ENCODE measurements at regions not wholly inside any gene's neighbourhood (a gene's known extent, or its start where the extent isn't known, plus 50 kb on each side); places are given as distances from the start of the nearest gene placed in this dataset.
"Not testable (repeated sequence)": the region's sequence is repeated elsewhere in the genome, so short reads cannot be mapped to it uniquely, and the experiment has no call there.

DNA sequence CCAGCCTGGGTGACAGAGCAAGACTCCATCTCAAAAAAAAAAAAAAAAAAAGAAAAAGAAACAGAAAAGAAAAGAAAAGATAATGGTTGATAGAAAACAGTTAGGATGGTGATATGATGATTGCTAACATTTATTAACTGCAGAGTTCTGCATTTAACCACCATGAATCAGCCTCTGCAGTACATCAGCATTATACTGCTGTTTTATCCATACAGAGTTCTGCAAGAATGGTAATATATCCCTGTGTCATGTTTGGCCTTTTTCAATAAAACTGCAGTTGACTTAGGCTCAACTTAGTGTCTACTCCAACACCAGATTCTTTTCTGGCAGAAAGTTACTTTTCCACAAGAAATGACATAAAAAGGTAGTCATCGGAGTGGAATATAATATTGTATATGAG is 62.6 kb downstream of the DUSP6 start:
- no peak for DNase-seq

DNA sequence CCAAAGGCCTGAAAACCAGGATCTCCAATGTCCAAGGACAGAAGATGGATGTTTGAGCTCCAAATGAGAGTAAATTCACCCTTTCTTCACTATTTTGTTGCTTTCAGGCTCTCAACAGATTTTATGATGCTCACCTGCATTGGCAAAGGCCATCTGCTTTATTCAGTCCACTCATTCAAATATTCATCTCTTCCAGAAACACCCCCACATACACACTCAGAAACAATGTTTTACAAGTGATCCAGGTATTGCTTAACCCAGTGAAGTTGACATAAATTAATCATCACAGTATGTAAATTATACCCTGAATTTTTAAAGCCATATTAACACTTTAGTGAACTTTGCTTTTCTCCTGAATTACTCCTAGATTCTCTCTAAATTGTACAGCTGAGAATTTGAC is 63.3 kb downstream of the DUSP6 start:
- DNase-seq = no peak

DNA sequence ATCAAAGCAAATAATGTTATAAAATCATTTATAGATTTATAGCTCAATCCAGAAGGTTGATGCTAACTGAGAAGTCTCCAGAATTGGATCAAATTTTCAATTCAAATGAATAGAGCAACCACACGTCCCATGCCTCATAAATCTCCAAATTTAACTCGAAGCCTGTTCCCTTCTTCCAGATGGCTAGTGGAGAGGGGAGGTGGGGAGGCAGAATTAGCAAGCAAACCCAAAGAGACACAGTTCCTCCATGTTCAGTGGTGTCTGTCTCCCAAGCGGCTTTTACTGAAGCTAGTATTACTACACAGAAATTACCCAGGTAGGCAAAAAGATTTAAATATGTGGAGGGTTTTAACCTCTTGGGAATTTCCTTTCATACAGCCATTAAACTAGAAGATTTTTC is 65.8 kb downstream of the DUSP6 start:
- no peak for DNase-seq

DNA sequence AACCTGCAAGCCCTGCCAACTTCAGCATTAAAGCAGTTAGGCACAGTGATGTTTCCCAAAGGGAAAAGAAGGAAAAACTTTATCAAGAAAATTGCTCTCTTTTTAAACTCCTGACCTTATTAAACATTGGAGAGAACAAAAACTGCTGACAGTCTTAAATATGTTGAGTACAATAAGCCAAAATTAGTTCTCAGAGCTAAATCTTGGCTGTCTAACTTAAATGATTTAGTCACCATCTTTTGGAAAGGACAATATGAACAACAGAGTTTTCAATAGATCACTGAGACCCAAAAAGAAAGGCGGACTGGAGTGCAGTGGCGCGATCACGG is 70.8 kb downstream of the DUSP6 start:
- DNase-seq = no peak

DNA sequence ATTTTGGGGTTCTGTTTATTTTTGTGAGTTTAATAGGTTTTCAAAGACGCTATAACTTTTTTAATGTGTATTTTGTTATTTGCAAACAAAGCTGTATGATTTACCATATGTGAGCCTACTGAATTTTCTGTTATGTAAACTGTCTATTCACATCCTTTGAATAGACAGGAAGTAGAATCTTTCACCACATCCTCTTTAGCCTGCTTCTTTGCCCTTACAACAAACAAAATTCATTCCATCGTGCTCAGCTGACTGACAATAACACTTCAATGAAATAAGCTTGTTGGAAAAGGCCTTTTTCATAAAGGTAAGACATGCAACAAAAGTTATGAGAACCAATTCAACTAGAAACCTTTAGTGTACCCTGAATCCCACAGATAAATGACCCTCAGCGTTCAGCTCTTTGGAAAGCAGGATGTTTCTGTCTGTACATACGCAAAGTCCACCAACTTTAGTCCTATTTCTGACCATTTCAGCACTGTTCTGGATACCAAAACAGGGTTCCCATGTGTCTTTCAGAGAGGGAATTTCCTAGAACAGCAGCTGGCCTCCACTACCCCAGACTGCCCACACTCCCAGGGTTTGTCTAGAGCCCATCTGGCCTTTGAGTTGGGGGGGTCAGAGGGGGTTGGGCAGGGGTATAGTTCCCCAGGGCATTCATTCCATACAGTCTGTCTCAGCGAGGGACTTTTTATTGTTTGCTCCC is 71.3 kb downstream of the DUSP6 start:
- no peak for DNase-seq

DNA sequence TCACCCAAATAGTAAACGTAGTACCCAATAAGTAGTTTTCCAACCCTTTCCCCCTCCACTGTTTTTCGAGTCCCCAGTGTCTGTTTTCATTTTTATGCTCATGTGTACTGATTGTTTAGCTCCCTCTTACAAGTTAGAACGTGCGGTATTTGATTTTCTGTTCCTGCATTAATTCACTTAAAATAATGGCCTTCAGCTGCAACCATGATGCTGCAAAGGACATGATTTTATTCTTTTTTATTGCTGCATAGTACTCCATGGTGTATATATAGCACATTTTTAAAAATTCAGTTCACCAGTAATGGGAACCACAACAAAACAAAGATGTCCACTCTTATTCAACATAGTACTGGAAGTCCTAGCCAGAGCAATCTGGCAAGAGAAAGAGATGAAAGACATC is 72.8 kb downstream of the DUSP6 start:
- DNase-seq = no peak

DNA sequence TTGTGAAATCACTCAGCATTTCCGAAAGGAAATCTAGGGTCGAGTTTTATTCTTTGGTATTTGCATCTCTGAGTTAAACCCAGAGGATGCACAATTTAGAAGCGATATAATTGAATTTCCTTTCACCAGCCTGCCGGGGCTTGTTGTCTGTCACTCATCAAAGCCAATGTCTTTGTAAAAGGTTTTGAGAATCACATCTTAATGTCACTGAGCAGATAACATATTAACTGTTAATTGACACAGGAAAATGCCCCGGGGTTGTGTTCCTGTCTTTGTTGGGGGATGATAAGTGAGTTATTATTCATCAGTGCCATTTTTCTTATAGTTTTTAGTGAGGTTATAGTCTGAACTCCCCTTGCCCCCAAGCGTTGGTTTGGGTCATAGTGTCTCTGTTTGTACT is 73.4 kb downstream of the DUSP6 start:
- no peak for DNase-seq

DNA sequence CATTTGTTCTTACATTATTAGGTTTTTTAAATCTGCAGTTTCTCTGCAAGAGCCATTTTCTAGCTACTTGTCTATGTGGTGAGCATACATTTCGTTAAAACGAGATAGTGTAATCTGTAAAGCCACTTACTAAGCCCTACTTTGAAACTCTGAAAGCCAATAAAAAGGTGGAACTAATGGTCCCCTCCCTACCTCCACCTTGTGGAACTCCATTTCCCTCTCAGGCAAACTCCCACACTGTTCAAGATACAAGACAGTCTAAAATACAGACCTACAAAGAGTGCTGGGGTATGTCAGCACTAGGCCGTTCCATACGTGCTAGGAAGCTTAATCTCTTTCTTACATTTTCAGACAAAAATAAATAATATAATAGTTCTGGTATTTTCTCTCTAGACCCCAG is 74.1 kb downstream of the DUSP6 start:
- DNase-seq = no peak

DNA sequence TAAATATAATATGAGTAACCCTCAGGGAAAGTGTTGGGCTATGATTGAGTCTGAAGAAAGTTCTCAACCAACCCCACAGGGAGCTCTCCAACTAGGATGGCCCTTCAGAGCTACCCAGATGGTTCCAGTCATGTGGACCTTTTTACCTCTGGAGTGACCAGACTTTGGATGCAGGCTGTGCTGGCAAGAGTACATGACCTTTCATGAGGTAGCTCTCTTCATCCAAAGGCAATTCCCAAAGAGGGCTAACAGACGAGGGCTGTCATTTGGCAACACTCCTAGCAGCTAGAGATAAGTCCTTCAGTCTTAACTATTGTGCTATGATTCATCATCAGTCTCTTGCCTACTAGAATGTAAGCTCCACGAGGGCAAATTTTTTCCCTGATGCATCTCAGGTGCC is 75.4 kb downstream of the DUSP6 start:
- DNase-seq = no peak

DNA sequence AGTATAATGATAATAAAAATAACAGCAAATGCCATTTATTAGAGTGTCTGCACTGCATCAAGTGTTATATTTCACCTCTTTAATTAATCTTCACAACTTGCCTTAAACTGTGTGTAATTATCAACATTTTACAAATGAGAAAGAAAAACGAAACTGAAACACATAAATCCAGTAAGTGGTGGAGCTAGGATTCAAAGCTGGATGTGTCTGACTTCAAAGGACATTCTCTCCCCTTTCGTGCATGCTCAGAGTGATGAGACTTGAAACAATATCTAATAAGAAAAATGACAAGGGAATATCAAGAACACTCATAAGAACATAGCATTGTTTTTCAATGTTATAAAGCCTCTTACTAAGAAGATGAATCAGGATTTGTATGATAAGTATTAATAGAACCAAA is 78.8 kb downstream of the DUSP6 start:
- no peak for DNase-seq

DNA sequence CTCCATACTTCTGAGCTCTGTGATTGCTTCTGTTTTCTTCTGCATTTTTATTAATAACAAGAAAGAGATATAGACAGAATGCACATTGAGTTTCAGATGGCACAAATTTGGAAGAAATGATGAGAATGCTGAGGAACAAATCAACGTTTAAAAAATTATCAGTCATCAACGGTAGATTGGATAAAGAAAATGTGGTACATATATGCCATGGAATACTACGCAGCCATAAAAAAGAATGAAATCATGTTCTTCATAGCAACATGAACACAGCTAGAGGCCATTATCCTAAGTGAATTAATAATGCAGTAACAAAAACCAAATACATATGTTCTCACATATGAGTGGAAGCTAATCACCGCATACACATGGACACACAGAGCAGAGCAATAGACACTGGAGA is 81.8 kb downstream of the DUSP6 start:
- DNase-seq = no peak

DNA sequence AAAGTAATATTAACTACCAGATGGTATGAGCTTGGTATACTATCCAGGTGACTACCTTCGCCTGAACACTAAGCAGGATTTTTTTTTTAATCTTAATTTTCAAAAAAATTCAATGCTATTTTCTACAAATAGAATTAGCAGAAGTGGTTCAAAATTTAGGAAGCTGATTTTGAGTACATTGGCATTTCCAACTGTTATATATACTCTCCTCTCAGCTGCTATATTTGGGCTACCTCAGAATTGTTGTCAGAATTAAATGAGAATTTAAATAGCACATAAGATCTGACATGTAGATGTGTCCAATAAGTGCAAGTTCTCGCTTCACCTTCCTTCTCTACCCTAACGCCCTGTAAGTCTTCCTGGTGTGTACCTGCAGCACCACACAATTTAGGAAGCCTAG is 83.1 kb downstream of the DUSP6 start:
- DNase-seq = no peak

DNA sequence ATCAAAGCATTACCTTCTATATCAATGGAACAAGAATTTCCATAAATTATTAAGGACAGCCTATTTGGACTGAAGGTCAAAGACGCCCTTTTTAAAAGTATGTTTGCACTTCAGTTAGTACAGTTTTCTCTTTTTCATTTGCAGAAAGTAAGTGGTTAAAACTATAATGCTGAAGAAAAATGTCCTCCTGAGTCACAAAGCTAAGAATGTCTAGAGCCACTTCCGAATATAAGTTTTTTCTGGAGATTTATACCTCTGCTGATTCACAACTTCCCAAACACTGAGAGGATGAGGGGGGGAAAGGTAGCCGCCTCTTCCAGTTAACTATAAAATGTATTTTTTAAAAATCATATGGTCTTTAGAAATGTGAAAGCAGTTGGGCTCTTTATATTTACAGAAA is 84.9 kb downstream of the DUSP6 start:
- no peak for DNase-seq

DNA sequence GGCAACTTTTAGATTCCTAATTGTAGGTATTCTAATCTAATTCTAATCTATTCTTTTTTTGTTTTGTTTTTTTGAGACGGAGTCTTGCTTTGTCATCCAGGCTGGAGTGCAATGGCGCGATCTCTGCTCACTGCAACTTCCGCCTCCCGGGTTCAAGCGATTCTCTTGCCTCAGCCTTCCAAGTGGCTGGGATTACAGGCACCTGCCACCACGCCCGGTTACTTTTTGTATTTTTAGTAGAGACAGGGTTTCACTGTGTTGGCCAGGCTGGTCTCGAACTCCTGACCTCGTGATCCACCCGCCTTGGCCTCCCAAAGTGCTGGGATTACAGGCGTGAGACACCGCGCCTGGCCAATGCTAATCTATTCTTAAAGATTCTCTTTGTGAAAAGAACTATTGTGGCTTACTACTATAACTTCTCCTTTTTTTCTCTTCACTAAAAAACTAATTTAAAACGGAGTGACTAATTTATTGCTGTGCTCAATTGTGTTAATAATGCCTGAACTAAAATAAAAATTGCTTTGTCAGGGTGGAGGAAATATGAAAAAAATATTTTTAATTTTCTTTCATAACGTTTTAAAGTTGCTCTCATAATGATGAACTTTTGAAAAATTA is 85.6 kb downstream of the DUSP6 start:
- DNase-seq = not testable (repeated sequence)

DNA sequence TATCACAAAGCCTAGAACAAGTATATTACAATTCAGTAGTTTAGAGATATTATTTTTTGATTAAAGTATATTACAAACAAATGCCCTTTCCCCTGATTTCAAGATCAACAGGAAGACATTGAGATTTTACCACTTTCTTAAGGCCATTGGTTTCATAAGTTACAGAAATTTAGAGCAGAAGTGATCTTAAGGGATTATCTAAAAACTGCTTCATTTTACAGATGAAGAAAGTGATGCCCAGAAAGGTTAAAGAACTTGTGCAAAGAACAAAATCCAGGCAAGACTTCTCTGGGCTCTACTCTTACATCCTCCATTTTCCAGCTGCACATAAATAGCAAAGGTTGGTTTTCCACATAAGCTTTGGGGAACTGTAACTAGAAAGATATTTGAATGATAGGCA is 87.5 kb downstream of the DUSP6 start:
- no peak for DNase-seq

DNA sequence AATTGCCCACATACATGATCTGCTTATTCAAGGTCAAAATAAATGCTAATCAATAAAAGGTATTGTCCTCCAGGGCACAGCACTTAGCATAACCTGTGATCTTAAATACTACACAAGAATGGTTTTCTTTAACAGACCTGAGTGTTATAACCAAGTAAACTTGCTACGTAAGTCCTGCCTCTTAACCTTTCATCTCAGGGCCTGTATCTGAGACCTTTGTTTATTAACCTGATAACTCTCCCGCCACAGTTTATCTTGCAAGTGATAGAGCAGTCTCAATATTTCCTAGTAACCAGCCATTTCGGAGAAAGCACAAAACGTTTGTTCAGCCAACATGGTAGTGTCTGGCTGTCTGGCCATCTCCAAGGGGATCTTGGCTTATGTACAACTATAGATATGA is 88.4 kb downstream of the DUSP6 start:
- no peak for DNase-seq

DNA sequence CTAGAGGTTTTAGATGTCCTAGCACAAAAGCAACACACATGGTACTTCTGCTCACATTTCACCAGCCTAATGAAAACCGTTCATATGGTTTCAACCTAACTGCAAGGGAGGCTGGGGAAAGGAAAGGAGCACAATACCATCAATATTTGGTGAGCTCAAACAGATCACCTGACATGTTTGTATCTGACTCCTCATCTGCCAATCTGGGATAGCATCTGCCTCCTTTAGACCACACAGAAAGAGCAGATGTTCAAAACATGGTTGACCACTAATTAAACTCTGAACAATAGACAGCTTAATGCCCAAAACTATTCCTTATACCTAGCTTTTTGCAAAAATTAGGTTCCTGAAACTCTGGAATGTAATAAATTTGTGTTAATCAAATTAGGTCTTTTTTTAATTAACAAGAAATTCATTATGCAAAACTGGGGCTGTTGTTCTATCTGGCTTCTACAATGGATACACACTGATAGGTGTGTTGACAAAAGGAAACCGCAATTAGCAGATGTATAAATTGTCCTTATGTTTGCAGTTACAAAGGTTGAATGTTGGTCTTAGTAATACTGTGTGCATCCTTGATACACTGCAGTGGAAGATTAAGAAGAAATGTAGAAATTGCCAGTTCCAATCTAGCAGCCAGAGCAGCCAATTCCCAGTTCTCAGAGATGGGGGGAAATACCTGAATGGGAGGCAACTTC is 89.3 kb downstream of the DUSP6 start:
- no peak for DNase-seq

DNA sequence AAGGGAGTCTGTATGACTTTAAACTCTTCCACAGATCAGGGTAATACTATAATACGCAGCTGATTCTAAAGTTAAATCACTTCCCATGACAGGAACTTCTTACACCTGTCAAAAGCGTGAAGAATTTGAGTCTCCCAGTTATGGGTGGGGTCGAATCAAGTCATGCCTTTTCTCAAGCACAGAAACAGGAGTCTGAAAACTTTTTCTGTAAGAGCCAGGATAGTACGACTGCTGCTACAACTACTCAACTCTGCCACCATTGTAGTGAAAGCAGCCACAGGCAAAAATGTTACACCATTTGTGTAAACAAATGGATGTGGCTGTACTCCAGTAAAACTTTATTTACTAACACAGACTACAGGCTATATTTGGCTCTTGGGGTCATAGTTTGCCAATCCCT is 90.3 kb downstream of the DUSP6 start:
- DNase-seq = no peak

DNA sequence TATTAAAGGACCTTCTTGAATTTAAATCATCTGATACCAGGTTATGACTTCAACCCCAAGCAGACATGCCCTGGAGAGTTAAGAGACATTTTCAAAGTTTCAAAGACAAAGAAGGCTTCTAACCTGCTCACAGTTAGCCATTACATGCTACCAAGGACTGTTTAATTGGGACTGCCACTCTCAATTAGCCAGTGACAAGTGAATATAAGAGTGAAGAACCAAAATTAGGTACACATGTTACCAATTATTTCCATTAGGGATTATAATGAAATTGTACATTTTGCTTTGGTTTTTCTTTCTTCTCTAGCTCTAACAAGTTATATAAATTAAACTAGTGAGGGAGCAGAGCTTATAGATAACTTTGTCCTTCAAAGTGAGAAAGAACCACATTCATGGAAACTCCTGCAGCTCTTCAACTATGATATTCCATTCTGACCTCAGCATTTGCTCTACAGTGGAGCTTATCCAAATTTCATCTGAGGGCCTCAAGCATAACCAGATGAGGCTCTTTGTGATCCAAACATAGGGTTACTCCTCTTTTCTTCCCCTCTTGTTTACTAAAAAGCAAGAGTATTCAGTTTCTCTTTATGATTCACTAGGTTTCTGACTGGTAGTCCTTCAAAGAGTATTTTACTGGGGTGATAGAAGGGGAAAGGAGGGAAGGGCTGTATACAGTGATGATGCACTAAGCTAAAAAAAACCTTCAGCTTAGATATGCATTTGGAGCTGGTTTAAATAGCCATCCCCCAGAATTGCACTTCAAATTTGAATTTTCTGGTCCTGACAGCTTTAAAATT is 91.3 kb downstream of the DUSP6 start:
- no peak for DNase-seq

DNA sequence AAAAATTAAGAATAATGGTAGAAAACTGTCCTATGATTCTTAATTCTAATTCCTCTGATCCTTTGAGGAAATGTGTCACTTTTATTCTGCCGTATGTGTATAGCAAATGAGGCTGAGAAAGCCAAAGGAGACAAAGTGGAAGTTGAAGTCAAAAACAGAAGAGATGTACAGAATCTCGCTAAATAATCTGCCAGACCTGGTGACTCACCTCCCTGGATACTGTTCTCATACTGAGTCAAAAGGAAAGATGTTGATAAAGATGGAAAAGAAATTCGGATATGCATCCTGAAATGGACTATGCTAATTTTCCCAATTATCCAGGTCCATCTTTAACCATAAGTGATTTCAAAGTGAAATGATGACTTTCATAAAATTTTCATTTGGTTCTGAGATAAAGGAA is 92.5 kb downstream of the DUSP6 start:
- no peak for DNase-seq

DNA sequence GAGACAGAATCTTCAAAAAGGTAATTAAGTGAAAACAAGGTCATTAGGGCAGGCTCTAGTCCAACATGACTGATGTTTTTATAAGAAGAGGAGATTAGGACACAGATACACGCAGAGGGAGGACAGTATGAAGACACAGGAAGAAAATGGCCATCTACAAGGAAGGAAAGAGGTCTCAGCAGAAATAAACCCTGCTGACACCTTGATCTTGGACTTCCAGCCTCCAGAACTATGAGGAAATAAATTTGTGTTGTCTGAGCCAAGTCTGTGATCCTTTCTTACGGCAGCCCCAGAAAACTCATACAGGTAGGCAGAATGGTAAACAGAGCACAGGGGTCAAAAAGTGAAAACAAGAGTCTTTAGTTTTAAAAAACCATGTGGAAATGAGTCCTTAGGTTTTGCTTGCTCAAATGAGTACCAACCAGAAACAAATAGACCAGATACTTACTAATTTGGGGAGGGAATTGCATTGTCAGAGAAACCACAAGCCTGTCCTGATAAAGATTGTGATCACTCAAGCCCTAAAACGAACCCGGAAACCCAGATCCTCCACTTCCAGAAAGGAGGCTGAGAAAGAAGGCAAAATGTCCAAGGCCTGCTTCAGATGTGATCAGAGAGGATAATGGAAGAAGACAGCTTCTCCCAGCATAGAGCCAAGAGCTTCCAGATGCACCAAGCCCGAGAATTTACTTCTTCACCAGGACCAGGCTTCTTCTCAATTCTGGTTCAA is 93.9 kb downstream of the DUSP6 start:
- no peak for DNase-seq

DNA sequence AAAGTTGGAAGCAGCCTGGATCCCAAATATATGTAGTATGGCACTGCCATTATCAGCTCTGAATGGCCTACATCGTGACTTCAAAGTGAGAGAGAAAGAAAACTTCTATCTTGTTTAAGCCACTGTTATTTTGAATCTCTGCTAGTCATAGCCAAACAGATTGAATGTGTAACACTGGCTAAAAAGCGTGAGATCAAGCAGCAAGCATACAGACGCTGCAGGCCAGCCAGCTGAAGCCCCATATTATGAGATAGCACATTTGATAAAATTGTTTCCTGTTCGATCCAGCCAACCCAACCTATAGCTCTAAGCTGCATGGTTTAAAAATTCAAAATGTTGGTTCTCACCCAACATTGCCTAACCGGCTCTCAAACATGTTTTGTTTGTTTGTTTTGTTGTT is 95.0 kb downstream of the DUSP6 start:
- DNase-seq = no peak

DNA sequence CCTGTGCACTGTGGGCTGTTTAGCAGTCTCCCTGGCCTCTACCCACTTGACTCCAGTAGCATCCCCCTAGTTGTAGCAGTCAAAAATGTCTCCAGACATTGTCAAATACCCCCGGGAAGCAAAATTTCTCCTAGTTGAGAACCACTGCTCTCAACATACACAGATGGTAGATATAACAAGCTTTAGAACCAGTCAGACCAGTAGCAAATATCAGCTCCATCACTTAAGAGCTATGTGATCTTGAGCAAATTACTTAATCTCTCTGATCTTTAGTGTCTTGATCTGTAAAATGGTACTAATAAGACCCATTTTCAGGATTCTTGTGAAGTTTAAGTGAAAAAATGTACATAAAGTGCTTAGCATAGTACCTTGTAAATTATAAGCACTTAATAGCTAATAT is 96.2 kb downstream of the DUSP6 start:
- DNase-seq = no peak
